HG03520 (cell line): ENCODE measurements at regions not wholly inside any gene's neighbourhood (a gene's known extent, or its start where the extent isn't known, plus 50 kb on each side); places are given as distances from the start of the nearest gene placed in this dataset.

ENCODE experiments used
- ATAC-seq: cut with Tn5 transposase; IDR thresholded peaks from one replicate; pipeline ENCODE4 v1.9.1; 2021; ENCODE audit warnings: mild to moderate bottlenecking, moderate library complexity; ENCODE audit not compliant: unreplicated experiment

DNA sequence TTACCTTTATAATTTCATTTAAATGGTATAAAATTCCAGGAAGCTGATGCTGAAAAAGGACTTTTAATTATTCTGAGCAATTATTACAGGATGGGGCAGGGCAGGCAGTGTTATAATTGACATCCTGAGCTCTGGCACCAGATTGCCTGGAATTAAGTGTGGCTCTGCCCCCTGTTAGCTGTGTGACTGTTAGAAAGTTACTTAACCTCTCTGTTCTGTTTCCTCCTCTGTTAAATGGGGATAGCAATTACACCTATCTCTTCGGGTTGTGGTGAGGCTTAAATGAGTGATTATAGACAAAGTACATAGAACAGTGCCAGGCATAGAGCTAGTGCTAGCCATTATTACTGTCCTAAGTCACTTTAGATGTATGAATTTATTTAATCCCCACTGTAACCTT, 327.3 kb downstream of the SMAD2 start:
- ATAC-seq = no peak

DNA sequence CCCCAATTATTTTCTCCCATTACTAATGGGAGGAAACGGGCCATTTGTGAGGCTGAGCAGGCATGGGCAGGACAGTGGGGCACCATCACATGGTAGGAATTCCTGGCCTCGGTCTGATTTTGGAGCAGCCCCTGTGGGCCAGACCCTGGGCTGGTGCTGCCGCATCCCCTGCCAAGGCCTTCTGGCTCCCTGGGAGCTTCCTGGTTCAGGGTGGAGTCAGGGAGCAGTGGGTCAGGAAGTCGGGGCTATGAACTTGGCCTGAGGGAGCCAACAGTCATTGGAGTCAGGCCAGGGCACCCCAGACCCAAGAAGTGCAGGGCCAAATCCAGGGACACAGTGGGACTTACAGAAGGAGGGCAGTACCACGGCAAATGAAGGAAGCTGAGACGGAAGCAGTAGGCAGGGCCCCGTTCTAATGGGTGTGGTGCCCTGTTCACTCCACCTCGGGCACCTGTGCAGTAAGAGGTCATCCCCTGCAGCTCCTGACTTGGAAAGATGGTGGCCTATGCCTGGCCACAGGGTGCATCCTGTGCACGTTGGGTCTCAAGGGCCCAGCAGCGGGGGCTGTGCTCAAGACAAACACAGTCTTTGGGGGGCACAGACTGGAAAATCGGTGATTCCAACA, 328.1 kb downstream of the SMAD2 start:
- ATAC-seq = no peak

DNA sequence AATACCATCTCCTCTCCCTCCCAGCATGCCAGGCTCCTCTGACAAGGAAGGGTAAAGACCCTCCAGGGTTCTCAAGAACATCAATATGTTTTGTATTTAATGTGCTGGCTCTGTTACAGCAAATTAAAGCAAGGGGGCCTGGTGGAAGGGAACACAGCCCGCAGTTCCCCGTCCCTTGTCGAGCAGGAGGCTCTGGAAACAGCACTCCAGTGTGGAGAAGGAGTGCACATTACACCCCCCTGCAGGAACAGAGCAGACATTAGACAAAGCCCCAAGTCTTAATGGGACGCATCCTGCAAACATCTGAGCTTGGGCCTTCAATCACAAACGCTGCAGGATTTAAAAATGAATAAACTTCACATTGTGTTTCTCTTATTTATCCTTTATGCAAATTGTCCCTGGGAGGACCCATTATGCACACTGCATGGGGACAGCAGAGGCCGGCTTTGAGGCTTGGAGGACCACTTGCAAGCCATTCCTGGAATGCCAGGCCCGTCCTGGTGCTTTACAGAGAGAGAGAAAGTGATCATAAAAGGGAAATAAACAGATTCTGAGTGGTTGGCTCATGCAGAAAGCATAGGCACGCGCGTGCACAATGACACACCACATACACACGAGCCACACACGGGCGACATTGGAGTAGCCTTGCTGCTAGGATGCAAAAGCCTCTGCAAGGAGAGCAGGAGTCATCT, 328.7 kb downstream of the SMAD2 start:
- no peak for ATAC-seq

GRCh38 chr18:47595831-47596501, 334.5 kb downstream of the SMAD2 start:
- ATAC-seq = no peak

DNA sequence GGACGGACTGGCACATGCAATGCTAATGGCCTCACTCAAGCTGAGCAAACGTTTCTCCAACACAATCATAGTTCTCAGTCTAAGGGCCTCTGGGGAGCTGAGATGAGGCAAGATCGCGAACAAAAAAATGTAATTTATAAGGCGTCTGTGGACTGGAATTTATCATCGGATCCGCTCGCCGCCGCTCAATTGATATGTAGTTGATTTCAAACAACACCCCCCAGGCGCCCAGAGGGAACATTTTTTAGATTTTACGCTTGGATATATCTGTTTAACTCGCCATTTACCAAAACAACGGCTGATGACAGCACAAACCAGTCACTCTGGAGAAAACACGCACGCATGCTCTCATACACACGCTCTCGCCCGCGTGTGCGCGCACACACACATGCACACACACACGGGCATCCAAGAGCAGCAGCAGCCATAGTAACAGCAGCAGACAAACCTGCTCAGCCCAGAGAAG, 335.8 kb downstream of the SMAD2 start:
- no peak for ATAC-seq

DNA sequence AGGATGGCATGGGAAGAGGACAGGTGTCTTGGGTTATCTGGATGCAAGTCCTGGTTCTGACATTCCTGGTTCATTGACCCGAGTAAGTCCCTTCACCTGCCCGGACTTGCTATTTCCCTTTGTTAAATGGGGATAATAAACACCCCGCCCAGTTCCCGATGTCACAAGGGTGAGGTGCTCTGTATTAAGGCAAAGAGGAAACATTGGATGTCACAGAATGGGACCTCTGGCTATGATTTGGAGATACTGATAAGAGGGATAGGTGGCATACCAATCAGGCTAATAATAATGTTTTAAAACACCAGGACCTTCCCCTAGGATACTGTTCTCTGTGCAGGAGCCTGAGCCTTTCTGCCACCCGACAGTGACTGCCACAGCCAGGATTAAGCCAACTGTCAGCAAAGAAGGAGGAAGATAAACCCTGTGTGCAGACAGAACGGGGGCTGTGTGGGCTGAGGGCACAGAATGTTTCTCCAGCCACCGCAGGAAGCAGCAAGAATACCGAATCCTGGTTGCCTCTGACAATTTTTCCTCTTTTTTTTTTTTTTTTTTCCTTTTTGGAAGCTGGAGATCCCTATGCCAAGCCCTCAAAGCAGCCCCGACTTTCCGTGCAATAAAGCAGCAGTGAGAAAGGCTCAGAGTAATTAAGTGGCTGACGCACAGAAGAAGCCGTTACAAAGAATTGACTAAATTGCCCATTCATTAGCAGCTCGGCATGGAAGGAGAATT, 336.6 kb downstream of the SMAD2 start:
- no peak for ATAC-seq

DNA sequence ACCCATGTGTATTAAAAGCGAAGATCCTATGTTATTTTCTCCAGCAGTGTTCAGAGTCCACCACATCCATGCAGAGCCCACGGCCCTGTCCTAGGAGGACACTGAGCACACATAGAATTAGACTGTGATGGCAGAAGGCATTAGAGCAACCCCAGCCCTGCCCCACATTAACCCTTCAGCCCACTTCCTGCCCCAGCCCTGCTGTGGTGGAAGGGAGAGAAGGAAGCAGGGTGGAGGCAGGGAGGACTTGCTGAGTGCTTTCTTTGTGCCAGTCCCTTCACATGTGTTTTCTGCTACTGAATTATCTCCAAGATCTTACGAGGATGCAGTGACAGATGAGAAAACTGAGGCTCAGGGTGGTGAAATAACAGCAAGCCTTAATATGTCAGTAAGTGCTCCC, 339.0 kb downstream of the SMAD2 start:
- no peak for ATAC-seq

DNA sequence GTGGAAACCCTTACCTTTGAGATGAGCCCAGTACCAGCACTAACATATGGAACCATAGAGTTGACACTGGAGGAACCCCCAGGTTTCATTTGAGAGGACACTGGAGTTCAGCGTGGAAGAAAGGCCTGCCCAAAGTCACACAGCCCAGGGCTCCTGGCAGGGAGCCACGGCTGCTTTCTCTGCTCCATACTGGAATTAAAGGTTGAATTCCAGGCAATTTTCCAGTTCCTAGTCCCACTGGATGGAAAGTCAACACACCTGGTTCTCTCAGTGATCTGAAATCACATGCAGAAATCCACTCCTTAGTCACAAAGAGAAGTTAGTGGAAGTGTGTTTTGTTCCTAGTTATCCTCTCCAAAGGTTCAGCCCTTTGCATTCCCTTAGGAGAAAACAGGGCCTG, 336.1 kb upstream of the SKOR2 start:
- ATAC-seq = no peak

DNA sequence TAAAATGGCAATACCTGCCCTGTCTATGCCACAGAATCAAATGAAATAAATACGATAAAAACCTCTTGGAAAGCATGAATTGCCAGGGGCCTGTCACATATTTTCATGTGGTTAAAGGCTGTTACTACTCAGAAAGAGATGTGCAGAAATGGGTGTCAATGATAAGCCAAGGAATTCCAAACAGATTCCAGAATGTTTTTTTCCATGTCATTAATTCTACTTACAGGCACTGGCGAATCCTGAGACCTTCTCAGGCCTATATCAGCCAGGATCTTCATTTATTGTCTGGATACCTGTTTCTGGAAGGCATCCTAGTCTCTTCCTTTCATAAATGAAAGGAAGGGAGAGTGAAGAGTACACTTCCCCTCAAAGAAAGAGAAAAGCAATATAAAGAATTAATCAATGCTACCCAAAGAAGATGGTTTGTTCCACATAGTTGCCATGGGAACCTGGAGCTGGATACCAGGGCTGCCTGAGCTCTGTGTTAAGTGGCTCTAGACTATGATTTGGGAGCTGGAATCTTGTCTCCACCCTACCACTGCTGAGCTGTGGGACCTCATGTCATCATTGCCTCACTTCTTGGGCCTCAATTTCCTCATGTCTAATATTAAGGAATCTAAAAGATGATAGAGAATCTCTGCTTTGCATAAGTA, 335.1 kb upstream of the SKOR2 start:
- ATAC-seq = no peak

DNA sequence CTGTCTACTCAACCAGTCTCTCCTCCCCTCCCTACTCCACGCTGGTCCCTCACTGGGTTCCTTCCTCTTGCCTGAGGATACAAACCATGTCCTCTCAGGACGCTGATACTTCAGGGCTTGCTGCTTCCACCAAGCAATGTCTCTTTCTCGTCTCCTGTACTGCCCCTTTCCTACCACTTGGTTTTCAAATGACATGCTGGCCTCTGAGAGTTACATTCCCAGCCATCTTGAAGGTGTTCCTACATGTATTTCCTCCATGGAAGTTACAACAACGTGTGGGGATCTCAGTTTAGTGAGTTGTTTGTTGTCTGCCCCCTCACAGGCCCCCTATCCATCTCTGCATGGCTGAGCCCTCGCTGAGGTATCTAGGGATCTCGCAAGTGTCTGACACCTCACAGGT, 334.5 kb upstream of the SKOR2 start:
- no peak for ATAC-seq

- no peak for ATAC-seq
These were observed 333.7 kb upstream of the SKOR2 start for GRCh38 chr18:47585136-47585535.

DNA sequence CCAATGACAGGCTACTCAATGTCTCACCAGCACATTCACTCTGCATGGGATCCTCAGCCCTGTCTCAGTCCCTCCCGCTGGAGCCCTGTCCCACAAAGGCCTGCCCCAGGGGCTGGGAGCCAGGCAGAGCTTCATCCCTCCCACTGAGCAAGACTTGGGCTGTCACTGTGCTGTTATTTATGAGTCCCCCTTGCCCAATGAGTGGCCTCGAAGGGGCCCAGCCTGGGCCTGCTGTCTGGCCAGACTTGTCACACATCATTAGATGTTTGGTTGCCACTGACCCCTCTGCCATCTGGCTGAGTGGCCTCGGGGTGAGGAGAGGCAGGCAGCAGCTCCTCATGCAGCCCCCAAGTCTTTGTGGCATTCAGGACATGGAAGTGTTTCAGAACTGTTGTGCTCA, 330.6 kb upstream of the SKOR2 start:
- no peak for ATAC-seq

GRCh38 chr18:47577520-47577919, 326.1 kb upstream of the SKOR2 start:
- no peak for ATAC-seq

DNA sequence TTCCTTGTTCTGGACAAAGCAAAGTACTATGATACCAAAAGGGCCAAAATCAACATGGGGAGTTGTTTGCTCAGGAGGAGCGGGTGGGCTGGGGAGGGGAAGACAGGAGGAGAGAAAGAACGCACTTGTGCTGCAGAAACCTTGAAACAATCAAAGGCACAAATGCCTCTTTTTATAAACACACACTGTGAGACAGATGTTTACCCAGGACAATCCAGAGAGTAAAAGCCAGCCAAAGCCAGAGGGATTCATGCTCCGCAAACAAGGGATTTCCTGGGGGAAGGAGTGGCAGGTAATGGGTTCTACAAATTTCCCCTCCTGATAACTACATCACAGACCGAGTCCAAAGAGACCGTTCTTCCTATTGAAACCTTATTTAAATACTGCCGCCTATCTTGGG, 323.5 kb upstream of the SKOR2 start:
- ATAC-seq = no peak

- no peak for ATAC-seq
These were observed 320.5 kb upstream of the SKOR2 start for GRCh38 chr18:47571957-47572356.

DNA sequence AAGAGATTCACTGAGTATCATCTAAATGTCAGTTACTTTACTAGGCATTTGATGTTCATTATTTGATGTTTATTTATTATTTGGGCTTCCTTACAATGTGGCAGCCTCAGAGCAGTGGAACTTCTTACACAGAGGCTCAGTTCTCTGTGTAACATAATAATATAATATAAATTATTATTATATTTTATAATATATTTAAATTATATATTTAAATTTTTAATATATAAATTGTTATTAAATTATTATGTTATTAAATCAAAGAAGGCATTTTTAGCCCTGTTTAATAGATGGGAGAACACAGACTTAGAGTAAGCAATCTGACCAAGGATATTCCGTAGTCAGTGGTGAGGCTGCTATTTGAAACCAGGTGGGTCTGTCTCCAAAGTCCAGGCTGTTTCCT, 315.3 kb upstream of the SKOR2 start:
- ATAC-seq = no peak

- ATAC-seq = no peak
These were observed 309.6 kb upstream of the SKOR2 start for GRCh38 chr18:47560723-47561715.

DNA sequence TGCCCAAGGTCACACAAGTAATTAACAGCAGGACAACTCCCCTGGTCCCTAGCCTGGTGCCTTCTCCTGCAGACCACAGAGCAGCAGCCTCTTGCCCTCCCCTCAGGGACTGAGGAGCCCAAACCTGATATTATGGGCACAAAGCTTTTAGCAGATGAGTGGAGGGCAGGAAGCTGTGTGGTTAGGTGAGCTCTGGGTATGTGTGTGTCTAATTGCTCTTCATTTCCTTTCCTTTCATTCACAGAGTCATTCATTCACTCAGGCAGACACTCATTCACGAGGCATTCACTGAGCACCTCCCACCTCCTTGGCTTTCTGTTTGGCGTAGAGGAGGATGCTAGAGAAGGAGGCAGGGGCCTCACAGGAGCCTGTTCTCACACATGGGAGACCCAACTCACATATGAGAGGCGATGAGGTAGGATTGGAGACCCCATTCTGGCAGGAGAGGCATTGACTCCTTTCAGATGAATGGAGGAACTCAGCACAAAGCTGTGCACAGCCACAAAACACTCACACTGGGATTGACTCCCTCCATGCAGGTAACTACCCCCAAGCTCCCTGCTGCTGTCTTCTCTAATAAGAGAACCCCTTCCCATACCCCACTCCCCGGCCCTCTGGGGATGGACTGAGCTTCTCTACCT, 306.8 kb upstream of the SKOR2 start:
- ATAC-seq = peak; percentile 81

DNA sequence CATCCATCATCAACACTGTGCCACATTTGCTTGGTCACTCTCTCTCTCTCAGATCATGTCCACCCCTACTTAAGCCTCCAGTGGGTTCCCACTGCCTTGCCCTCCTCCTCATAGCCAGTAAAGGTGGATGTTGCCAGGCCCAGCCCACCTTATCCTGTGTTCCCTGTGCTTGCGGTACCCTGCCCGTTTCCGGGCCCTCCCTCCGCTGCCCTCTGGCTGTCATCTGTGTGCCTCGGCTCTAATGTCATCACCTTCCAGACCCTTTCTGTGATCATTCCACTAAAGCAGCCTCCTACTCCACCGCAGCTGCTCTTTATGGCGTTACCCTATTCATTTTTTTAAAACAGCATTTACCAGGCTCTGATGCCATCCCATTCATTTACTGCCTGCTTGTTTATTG, 305.7 kb upstream of the SKOR2 start:
- no peak for ATAC-seq
